HG03280 (cell line): ENCODE measurements at regions not wholly inside any gene's neighbourhood (a gene's known extent, or its start where the extent isn't known, plus 50 kb on each side); places are given as distances from the start of the nearest gene placed in this dataset.
"Not testable (repeated sequence)": the region's sequence is repeated elsewhere in the genome, so short reads cannot be mapped to it uniquely, and the experiment has no call there.

ENCODE experiments used
- ATAC-seq: cut with Tn5 transposase; IDR thresholded peaks from one replicate; pipeline ENCODE4 v1.9.1; 2021; ENCODE audit warnings: mild to moderate bottlenecking, moderate library complexity; ENCODE audit not compliant: unreplicated experiment

DNA sequence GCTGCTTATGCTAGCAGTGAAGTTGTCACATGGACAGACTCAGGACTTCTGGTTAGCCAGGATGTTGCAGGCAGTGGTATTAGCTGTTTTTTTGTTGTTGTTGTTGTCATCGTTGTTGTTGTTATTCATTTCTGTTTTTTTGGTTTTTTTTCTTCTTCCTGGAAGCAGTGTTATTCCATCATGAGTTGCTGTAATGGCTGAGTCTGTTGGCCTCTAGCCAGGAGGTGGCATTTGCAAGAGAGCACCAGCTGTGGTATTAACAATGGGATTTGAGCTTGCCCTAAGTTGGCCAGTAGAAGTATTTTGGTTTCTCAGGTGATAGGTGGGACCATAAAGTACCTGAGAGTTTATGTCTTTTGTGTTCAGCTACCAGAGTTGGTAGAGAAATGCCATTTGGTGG, 561.1 kb downstream of the KCTD16 start:
- ATAC-seq, result no peak

DNA sequence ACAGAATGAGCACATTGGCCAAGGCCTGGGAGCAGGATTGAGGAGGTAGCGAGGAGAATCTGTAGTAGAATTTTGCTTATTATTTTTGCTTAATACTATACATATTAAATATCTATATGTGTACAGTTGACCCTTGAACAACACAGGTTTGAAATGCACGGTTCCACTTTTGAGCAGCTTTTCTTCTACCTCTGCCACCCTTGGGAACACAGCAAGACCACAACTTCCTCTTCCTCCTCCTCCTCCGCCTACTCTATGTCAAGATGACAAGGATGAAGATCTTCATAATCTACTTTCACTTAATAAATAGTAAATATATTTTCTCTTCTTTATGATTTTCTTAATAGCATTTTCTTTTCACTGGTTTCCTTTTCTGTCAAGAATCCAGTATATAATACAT, 541.4 kb downstream of the KCTD16 start:
- ATAC-seq, result no peak

DNA sequence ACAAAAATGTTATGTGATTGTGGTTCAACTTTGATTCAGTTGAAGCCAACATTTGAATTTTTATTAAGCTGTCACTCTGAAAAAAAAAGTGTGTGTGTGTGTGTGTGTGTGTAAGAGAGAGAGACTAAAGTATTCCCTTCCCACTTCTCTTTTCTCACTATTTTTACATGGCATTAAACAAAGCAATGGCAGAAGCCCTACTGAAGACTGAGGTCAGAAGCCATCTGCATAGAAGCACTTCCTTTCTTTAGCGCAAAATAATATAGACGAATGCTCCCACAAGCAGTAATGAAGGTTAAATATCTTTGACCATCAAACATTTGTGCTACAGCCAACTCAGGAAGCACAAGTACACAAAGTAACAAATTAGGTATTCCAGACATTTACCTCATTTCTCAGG, 540.5 kb downstream of the KCTD16 start:
- ATAC-seq, result no peak

DNA sequence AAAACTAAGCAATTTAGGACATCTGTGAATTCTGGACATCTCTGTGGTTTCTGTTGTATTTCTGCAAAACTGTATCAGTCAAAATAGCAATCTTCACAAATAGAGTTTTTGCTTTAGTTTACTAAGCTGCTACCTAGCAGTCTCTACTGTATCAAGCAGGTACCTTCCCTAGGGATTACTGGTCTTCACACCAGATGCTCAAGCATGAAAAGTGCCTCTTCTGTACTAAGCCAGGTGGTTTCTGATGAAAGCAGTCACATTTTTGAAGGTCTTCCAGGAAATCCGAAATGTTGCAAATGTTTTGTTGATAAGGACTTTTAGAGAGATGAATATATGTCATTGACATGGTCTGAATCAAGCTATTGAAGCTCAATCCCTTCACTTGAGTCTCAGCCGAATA, 540.0 kb downstream of the KCTD16 start:
- ATAC-seq, result no peak

DNA sequence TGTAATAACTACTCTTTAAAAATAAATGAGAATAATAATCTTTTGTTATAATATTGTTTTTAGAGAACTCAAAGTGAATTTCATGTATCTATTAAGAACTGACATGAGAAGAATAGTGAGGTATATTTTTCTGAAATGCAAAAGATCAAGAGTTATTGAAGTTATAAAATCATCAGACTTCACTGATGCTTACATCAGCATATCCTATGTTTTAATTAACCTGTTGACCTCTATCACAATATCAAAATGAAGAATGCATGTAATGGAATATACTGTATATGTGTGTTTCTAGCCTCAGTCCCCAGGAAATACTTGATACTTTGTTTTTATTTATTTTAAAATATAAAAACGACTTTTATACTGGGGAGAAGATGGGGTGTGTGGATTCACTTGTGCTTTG, 533.1 kb downstream of the KCTD16 start:
- no peak for ATAC-seq

DNA sequence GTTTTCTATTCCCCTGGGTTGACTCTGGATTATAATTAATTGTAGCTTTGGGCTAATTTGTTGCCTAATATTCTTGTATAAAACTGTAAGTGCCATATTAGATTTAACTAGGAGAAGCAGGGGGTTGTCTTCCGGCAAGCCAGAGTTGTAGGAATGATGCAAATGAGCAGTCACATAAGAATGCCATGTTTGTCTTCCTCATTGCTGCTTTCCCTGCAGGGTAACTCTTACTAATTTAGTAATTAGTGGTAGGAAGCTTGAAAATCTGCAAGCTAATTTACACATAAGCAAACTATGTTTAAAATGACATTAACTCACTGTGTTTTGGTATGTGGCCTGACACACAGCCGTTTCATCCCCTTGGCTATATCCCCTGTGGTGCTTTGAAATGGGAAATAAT, 527.8 kb downstream of the KCTD16 start:
- ATAC-seq, result no peak

DNA sequence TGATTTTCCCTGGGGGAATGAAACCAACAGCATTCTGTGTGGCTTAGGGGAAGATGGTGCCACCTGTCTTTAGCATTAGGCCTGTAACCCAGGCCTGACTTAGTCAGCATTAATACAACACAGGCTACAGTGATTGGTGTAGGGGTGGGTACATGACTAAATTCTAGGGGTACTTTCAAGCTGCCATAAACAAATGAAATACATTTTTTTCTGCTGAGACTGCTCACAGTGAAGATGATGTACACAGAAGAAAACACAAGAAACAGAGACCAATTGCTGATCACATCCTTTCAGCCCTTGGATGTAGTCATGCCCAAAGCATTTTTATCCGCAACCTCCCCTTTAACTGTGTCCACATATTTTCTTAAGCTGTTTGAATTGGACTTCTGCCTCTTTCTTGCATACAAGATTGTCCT, 527.2 kb downstream of the KCTD16 start:
- no peak for ATAC-seq

DNA sequence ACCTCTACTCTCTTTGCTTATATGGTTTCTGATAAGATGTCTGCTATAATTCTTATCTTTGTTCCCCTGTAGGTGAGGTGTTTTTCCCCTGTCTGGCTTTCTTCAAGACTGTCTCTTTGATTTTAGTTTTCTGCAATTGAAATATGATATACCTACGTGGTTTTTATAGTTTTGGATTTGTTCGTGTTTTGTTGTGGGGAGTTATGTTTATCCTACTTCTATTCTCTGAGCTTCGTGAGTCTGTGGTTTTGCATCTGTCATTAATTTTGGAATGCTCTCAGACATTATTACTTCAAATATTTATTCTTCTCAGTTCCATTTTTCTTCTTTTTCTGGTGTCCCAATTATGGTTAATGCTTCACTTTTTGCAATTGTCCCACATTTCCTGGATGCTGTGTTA, 521.3 kb downstream of the KCTD16 start:
- ATAC-seq, result no peak

DNA sequence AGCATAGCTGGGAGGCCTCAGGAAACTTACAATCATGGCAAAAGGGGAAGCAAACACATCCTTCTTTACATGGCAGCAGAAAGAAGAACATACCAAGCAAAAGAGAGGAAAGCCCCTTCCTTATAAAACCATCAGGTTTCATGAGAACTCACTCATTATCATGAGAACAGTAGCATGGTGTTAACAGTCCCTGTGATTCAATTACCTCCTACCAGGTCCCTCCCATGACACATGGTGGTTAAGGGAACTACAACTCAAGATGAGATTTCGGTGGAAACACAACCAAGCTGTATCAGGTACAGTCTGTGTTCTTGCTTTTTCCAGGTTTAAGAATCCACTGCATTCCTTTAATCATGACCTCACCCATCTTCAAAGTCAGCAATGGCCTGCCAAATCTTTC, 514.2 kb downstream of the KCTD16 start:
- no peak for ATAC-seq

DNA sequence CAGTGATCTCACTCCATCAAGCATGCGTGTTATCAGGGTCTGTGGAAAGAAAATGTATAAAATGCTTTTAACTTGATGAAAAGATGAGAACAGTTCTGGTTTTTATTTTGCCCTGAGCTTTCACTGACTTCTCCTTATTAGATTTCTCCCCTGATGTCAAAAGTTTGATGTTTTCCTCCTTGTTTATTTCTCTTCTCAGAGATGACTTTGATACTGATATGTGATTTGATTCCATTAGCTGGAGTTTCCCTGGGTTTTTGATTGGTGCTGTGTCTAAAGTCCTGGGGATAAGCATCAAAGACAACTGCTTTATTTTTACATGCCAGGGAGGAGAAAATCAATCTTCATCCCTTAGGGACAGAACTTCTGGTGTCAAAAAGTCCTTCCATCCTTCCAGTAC, 510.0 kb downstream of the KCTD16 start:
- ATAC-seq, result no peak

DNA sequence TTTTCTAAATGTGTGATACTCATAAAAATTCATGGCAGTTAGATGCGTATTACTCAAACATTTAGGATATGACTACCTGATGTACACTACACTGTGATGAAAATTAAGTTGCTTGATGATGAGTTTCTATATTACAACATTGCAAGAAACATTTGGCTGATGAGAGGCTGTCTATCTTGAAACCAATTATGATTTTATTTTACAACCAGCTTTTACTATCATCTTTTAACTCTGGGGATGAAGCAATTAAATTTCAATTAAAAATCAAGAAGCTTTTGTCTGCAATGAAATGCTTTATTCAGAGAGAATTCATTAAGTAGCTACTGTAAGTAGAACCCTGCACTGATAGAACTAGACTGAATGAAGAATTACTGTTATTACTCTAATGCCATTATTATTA, 500.4 kb downstream of the KCTD16 start:
- no peak for ATAC-seq

DNA sequence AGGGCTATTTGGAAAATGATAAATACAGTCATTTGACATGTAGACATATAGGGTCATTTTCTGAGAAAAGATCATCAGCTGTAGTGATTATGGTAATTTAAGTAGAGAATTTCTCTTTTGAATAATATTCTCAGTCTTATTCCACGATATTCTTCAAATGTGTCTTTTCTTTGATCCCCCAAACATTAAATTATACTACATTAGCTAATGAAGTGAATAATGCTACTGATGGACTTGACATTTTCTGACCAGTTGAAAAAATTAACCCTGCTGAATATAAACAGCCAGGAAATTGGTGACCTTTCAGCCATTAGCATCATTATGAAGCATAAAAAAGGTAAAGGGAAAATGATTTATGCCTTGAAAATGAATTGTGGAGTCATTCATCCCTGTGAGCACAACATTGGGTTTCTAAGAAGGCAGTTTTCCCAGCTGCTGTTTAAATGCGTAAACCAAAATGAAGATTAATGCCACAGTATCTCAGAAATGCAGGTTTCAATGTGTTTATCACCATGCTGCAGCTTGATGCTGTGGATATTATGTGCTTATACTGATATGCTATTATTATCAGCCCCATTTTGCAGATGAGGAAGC, 489.1 kb downstream of the KCTD16 start:
- ATAC-seq, result no peak

DNA sequence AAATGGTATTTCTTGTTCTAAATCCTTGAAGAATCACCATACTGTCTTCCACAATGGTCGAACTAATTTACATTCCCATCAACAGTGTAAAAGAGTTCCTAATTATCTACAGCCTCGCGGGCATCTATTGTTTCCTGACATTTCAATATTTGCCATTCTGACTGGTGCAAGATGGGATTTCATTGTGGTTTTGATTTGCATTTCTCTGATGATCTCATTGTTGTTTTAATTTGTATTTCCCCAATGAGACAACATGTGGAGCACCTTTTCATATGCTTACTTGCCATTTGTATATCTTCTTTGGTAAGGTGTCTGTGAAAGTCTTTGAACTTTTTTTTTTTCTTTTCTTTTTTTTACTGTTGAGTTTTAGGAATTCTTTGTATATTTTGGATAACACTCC, 473.6 kb downstream of the KCTD16 start:
- ATAC-seq, result no peak

DNA sequence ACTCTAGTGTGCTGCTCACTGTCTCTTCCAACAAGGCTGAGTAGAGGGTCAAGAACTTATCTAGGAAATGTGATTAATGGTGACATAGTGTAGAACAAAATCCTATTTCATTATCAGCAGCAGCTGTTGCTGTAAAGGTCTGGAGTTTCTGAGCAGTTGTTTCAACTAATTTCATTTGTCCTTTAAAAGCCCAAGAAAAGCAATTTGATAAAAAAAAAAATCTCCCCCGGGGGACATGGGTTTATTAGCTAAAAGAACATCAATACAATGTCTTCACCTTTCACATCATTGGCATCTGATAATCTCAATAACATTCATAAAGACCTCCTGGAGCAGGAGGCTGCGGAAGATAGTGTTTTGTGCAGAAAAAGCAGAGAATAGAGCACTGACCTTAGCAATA, 468.1 kb downstream of the KCTD16 start:
- ATAC-seq, result no peak

DNA sequence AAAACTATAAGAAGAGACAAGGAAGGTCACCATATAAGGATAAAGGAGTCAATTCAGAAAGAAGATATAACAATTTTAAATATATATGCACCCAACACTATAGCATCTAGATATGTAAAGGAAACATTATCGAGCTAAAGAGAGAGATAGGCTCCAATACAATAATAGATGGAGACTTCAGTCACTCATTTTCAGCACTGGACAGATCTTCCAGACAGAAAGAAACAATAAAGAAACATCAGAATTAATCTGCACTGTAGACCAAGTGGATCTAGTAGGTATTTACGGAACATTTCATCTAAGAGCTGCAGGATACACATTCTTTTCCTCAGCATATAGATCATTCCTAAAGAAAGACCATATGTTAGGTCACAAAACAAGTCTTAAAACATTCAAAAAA, 463.5 kb downstream of the KCTD16 start:
- no peak for ATAC-seq

DNA sequence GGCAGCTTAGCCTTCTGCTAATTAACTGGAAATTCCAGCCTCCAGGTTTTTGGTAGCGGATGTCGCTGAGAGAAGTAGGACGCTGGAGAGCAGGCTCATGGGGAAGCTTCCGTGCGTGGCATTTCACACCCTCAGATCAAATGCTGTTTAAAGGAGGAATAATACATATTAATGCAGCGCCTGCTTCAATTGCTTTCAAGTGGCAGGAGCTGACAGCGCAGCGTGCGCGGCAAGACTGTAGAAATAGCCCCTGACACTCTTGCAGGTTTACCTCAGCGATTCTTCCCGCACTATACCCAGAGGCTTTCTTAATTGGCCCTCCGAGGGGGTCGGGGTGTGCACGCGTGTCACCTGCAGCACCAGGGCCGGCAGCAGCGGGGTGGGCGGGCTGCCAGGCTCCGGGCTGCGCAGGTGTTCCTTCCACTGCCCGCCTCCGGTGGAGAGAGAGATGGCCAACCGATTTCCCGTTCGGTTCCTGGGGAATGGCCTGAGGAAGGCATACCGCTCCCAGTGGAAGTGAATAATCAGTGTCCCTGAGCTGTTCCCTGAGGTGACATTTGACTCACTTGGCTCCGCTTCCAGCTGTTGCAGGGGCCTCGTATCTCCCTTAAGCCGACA, 427.9 kb downstream of the KCTD16 start:
- ATAC-seq, result no peak

DNA sequence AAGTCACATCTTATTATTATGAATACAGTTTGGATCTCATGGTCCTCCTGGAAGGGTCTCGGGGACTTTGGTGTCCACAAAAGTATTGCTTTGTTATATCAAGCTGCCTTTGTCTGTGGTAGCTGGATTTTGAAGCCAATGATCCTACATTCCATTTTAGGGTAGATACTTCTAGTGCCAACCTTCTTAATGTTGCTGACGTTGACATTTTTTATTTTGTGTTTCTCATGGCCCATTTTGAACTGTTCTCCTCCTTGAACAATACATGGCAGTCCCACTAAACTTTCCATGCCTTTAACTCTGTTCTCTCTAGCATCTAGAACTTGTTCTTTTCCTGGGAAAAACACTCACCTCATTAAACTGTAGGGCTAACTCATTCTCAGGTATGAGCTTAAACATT, 425.8 kb downstream of the KCTD16 start:
- ATAC-seq, result no peak

DNA sequence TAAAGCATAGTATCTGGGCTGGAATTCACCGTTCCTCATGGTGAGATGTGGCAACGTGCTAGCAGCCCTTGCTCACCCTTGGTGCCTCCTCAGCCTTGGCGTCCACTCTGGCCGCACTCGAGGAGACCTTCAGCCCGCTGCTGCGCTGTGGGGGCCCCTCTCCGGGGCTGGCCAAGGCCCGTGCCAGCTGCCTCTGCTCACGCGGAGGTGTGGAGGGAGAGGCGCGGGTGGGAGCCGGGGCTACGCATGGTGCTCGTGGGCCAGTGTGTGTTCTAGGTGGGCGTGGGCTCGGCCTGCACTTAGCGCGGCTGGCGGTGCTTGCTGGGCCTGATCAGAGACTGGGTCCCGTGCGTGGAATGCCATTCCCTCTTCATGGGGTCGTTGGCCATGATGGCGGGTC, 424.2 kb downstream of the KCTD16 start:
- no peak for ATAC-seq

DNA sequence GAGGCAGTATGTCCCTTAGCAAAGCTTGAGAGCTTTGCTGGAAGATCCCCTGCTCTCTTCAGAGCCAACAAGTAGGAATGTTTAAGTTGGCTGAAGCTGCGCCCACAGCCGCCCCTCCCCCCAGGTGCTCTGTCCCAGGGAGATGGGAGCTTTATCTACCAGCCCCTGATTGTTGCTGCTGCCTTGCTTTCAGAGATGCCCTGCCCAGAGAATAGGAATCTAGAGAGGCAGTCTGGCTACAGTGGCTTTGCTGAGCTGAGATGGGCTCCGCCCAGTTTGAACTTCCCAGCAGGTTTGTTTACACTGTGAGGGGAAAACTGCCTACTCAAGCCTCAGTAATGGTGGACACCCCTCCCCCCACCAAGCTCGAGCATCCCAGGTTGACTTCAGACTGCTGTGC, 423.6 kb downstream of the KCTD16 start:
- not testable (repeated sequence) for ATAC-seq

DNA sequence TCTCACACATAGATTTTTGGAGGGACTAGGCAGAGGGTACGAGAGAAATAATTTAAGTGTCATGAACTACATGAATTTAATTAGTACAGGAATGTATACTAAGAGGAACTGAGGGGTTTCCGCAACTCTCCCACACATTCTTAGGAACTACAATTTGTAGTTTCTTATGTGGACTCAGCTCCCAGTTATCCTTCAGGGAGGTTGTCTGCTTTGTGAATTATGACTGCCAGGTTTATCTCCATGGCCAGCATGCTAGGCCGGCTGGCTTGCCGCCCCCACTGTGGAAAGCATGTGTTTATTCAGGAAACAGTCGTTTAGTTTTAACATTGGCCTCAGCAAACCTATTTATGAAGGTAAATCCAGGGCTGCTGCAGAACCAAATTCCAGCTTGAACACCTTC, 415.0 kb downstream of the KCTD16 start:
- no peak for ATAC-seq

DNA sequence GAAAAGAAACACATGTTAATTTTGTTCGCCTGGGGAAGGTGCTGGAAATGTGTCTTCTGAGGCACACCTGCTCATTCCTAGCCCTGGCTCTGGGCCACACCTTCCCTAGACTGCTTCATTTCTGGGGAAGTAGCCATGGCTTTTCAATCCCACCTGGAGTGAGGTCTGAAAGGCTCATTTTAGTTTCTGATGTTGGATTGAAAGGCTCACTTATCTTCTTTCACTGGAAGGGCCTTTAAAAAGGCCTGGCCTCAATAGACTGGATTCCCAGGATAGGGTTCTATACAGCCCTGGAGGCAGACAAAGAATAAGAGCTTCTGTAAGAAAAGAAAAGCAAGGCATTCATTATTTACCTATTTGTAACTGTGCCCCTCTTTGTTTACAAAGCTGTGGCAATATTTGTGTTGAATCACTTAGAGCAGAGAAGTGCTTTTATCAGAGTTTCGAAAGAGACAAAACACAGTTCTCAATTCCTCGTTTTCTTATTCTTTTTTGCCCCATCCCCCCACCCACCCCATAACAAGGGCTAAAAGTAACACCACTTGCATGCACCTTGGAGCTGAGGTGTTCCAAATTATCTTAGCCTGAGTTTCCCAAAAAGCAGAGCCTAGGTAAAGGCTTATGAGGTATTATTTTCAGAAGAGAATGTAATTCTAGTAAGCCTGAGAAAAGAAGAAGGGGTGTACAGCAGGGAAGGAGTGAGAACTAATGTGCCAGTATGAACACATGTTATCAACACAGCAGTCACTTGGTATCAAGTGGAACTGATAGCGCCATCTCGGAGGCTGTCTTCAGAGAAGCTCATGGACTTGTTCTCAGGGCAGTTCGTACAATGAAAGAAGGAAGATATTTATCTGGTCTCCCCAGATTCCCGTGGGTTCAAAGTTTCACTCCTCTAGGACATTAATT, 413.1 kb downstream of the KCTD16 start:
- no peak for ATAC-seq

DNA sequence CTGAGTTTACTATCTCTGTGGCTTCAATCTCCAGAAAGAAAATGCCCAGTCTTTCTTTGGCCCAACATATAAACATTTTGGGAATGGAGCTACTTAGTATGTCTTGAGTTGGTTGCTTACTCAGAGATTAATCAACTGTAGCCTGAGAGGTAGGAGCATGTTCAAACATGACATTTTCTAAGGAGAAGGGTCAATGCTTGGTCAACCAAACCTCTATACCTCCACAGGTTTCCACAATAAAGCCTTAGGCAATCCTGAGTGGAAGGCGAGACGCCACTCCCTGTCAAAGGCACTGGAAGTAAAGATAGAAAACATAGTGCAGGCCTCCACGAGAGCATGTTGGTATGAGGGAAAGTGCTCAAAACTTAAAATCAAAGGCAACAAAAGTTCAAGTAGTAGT, 411.4 kb downstream of the KCTD16 start:
- no peak for ATAC-seq
